ENCODE measurements at regions not wholly inside any gene's neighbourhood (a gene's known extent, or its start where the extent isn't known, plus 50 kb on each side); places are given as distances from the start of the nearest gene placed in this dataset.
A peak's percentile ranks its signal among the peaks of the same experiment; 100 is the strongest.

- TF ChIP-seq POLR2A (IDR thresholded peaks at IDR 0.05) (no peak), CTCF (IDR thresholded peaks at IDR 0.05 in 8 of 11, conservative IDR thresholded peaks at IDR 0.05 in 3 of 11) (no peak), POLR2AphosphoS5 (IDR thresholded peaks at IDR 0.05) (peak in 2 of 3 donors; percentile 19 to 21)
These were observed 1321.7 kb downstream of the TBC1D22A start for GRCh38 chr22:48084041-48084728.

Data from spleen (tissue), 7 donors.